Tibial artery (tissue), 4 donors: ENCODE measurements at regions not wholly inside any gene's neighbourhood (a gene's known extent, or its start where the extent isn't known, plus 50 kb on each side); places are given as distances from the start of the nearest gene placed in this dataset.

Experiments used
- DNase-seq, 2 donors: peaks; one replicate each; pipeline ENCODE4 v3.0.0-alpha.2; 2019
- H3K27ac ChIP-seq, 2 donors: fragments of 200-600 bp; sonication (generic) in 1 of 2; 1 replicate in 1 of 2; 2 replicates in 1 of 2; pipeline ENCODE4 v1.5.1; 2018 to 2019; ENCODE audit warnings: mild to moderate bottlenecking in 1 of 2
- H3K27me3 ChIP-seq, 2 donors: fragments of 200-600 bp; sonication (generic) in 1 of 2; one replicate each; pipeline versions ENCODE4 v1.5.1 to v1.6.0; 2016 to 2019
- H3K36me3 ChIP-seq, 3 donors: fragments of 200-600 bp; sonication (generic) in 2 of 3; one replicate each; pipeline ENCODE4 v1.5.1; 2016 to 2019; ENCODE audit warnings: mild to moderate bottlenecking in 2 of 3
- H3K4me1 ChIP-seq, 4 donors: fragments of 200-600 bp; sonication (generic) in 2 of 4; 1 replicate in 3 of 4; 2 replicates in 1 of 4; pipeline ENCODE4 v1.5.1; 2016 to 2019
- H3K4me3 ChIP-seq, 2 donors: fragments of 200-600 bp; sonication (generic) in 1 of 2; 1 replicate in 1 of 2; 2 replicates in 1 of 2; pipeline ENCODE4 v1.5.1; 2018 to 2019; ENCODE audit warnings: mild to moderate bottlenecking in 2 of 2
- H3K9me3 ChIP-seq, 3 donors: fragments of 200-600 bp; sonication (generic) in 1 of 3; one replicate each; pipeline ENCODE4 v1.5.1; 2016 to 2019
- intact Hi-C: fragments of 100-400 bp; cut with DNase I; formaldehyde crosslinking; loops from one replicate; pipeline ENCODE4 v1.15.0; 2023; ENCODE audit warnings: low total_unique reads
- TF ChIP-seq, protein P1 (sequence below), 2 experiments: fragments of 200-600 bp in 1 of 2; fragments of 450-650 bp in 1 of 2; IDR thresholded peaks; one replicate each; pipeline ENCODE4 v1.5.1; 2017 to 2019; ENCODE audit warnings: antibody characterized with exemption in 2 of 2, mild to moderate bottlenecking in 1 of 2, moderate library complexity in 1 of 2

DNA sequence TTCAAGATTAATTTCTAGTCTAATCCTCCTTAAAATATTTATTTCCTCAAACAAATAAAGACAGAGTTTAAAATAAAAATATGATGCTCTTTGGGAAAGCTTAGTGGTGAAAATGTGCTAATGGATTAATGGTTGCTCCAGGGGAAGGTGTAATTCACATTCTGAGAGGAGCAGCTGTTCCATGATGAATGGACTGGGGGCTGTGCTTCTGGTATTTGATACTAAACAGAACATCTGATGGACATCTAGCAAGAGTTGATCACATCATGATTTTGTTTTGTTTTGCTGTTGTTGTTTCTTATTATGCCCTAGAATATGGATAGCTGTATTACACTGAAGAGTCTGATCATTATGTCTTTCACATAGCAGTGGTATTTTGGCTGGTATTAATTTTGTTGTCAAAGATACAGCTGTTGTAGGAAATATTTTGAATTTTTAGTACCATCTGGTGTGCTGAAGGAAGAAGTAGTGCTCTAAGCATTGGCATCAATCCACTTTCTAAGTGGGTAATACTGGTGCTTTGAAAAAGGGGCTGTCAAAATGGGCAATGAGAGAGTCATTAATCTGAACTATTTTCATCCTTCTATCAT, 296.4 kb downstream of the ADAMTS20 start:
- Histone ChIP-seq H3K27ac (no peak overlapping the region), H3K9me3 (no peaks in the 10 kb centered on the region), H3K36me3 (no peaks in the 10 kb centered on the region), H3K4me1 (no peaks in the 10 kb centered on the region), H3K4me3 (no peak overlapping the region), H3K27me3 (no peaks in the 10 kb centered on the region)
- intact Hi-C loops, result no loop called here
- no peak for DNase-seq
- TF ChIP-seq, protein P1, sequence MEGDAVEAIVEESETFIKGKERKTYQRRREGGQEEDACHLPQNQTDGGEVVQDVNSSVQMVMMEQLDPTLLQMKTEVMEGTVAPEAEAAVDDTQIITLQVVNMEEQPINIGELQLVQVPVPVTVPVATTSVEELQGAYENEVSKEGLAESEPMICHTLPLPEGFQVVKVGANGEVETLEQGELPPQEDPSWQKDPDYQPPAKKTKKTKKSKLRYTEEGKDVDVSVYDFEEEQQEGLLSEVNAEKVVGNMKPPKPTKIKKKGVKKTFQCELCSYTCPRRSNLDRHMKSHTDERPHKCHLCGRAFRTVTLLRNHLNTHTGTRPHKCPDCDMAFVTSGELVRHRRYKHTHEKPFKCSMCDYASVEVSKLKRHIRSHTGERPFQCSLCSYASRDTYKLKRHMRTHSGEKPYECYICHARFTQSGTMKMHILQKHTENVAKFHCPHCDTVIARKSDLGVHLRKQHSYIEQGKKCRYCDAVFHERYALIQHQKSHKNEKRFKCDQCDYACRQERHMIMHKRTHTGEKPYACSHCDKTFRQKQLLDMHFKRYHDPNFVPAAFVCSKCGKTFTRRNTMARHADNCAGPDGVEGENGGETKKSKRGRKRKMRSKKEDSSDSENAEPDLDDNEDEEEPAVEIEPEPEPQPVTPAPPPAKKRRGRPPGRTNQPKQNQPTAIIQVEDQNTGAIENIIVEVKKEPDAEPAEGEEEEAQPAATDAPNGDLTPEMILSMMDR (IDR thresholded peaks at IDR 0.05), result no peak

- intact Hi-C loops, result no loop called here
- Histone ChIP-seq H3K27me3 (no peaks in the 10 kb centered on the region), H3K4me1 (no peaks in the 10 kb centered on the region), H3K27ac (no peak overlapping the region), H3K4me3 (no peak overlapping the region), H3K36me3 (no peaks in the 10 kb centered on the region), H3K9me3 (no peaks in the 10 kb centered on the region)
- no peak for DNase-seq
- TF ChIP-seq, protein P1 (IDR thresholded peaks at IDR 0.05), result no peak
These were observed 299.4 kb downstream of the ADAMTS20 start for GRCh38 chr12:43252585-43252984.

DNA sequence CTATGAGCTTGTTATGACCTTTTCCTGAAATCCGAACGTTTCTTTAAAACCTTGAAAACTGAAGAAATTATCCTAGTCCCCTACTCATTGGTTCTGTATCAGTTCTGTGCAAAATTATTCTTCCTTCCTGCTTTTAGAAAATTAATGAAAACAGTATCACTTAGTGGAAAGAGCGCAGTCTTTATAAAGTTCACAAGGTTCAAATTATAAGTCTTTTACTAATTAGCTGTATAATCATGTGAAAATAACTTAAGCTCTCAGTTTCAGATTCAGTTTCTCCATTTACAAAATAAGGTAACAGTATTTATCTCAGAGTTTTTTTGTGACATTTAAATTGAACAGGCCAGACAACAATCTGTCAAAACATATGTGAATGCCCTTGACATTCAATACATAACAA, 306.1 kb downstream of the ADAMTS20 start:
- intact Hi-C loops, result no loop called here
- H3K9me3 ChIP-seq, result no peaks in the 10 kb centered on the region
- no peaks in the 10 kb centered on the region for H3K27me3 ChIP-seq
- no peak for DNase-seq
- H3K27ac ChIP-seq, result no peak overlapping the region
- H3K36me3 ChIP-seq, result no peaks in the 10 kb centered on the region
- no peaks in the 10 kb centered on the region for H3K4me1 ChIP-seq
- TF ChIP-seq, protein P1 (IDR thresholded peaks at IDR 0.05), result no peak
- H3K4me3 ChIP-seq, result no peak overlapping the region

DNA sequence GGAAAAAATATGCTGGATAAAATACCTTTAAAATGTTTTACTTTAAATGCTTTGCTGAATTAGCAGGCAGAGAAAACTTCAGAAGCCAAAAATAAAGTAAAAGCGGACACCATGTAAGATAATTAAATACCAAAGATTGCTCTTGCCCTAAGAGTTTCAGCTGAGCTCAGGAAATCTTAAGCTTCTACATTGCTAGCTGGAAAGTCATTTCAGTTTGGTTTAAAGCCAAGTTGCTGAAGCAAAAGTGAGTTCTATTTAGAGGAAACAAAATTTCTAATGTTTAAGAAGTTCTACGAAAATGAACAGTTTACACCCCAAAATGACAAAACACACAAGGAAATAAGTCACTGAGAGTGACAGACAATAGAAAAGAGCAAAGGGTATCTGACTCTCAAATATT, 310.0 kb downstream of the ADAMTS20 start:
- no peak for DNase-seq
- H3K27ac ChIP-seq, result no peak overlapping the region

DNA sequence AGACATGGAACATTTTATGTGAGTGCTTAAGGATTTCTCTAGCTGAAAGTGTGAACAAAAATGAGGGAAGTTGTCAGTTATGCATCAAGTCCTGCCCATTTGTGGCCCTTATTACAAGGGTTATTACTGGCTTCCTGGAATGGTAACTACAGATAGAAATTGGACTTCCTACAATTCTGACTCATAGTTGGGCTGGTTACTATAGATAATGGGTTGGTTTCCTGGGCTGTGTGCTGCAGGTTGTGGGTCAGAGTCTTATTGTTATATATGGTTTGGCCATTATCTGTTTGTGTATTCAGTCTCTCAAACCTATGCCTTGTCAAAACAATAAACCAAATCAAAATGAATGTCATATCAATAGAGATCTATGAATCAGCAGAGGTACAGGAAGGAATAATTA, 313.7 kb downstream of the ADAMTS20 start:
- H3K27me3 ChIP-seq, result no peaks in the 10 kb centered on the region
- no peaks in the 10 kb centered on the region for H3K9me3 ChIP-seq
- H3K36me3 ChIP-seq, result no peaks in the 10 kb centered on the region
- H3K4me1 ChIP-seq, result no peaks in the 10 kb centered on the region
- H3K27ac ChIP-seq, result no peak overlapping the region
- no peak for DNase-seq
- intact Hi-C loops, result no loop called here
- H3K4me3 ChIP-seq, result no peak overlapping the region
- TF ChIP-seq, protein P1 (IDR thresholded peaks at IDR 0.05), result no peak

More for the DNA sequence above, 310.0 kb downstream of the ADAMTS20 start:
- Histone ChIP-seq H3K27me3 (no peaks in the 10 kb centered on the region), H3K36me3 (no peaks in the 10 kb centered on the region), H3K4me3 (no peak overlapping the region), H3K9me3 (no peaks in the 10 kb centered on the region), H3K4me1 (no peaks in the 10 kb centered on the region)
- TF ChIP-seq, protein P1 (IDR thresholded peaks at IDR 0.05), result no peak
- intact Hi-C loops, result no loop called here
